ENCODE measurements at regions not wholly inside any gene's neighbourhood (a gene's known extent, or its start where the extent isn't known, plus 50 kb on each side); places are given as distances from the start of the nearest gene placed in this dataset.

DNA sequence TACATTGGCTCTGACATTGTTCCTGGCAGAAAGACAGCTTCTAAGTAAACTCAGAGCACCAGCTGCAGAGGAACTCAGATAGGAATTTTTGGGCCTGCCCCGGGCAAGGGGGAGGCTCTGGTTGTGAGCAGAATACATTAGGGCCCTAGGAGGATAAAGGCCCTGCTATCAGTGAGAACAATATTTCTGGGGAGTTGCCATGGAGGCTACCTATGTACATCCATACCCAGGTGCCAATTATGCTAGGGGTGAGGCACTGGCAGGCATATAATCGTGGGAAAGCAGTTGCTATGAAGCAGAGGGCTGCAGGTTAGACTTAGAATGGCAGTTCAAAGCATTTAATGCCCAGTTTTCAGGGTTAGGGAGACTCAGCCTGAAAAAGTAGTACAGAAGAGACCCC lies 273.5 kb upstream of the EDA2R start:
- H3K4me3 ChIP-seq (ENCODE audit: low read depth, low read length) = no peak overlapping the region
- TF ChIP-seq, protein P1, sequence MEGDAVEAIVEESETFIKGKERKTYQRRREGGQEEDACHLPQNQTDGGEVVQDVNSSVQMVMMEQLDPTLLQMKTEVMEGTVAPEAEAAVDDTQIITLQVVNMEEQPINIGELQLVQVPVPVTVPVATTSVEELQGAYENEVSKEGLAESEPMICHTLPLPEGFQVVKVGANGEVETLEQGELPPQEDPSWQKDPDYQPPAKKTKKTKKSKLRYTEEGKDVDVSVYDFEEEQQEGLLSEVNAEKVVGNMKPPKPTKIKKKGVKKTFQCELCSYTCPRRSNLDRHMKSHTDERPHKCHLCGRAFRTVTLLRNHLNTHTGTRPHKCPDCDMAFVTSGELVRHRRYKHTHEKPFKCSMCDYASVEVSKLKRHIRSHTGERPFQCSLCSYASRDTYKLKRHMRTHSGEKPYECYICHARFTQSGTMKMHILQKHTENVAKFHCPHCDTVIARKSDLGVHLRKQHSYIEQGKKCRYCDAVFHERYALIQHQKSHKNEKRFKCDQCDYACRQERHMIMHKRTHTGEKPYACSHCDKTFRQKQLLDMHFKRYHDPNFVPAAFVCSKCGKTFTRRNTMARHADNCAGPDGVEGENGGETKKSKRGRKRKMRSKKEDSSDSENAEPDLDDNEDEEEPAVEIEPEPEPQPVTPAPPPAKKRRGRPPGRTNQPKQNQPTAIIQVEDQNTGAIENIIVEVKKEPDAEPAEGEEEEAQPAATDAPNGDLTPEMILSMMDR (IDR thresholded peaks at IDR 0.05; ENCODE audit: borderline replicate concordance, insufficient read depth, low read depth, low read length) = no peak

GRCh38 chrX:66902081-66902480 lies 263.2 kb upstream of the EDA2R start:
- TF ChIP-seq, protein P1 (IDR thresholded peaks at IDR 0.05; ENCODE audit: borderline replicate concordance, insufficient read depth, low read depth, low read length) = no peak
- H3K4me3 ChIP-seq (ENCODE audit: low read depth, low read length) = no peak overlapping the region

GRCh38 chrX:66900886-66901285 lies 262.0 kb upstream of the EDA2R start:
- H3K4me3 ChIP-seq (ENCODE audit: low read depth, low read length) = no peak overlapping the region
- TF ChIP-seq, protein P1 (IDR thresholded peaks at IDR 0.05; ENCODE audit: borderline replicate concordance, insufficient read depth, low read depth, low read length) = no peak

DNA sequence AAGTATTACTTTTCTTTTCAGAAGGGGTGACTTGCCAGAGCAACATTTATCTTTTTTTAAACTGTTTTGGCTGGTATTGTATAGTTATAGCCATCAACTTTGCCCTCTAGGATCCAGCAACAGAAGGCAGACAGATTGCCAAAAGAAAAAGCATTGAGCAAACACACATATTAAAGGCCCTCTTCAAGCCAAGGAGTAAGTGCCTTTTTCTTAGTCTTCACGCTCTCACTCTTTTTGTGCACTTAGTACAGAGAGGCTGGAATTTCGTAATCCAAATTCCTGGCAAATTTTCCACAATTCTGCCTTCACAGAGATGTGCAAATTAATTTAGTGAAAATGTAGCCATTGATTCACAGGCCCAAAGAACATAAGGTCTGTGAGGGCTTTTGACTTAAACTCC lies 253.1 kb upstream of the EDA2R start:
- H3K4me3 ChIP-seq (ENCODE audit: low read depth, low read length) = no peak overlapping the region
- TF ChIP-seq, protein P1 (IDR thresholded peaks at IDR 0.05; ENCODE audit: borderline replicate concordance, insufficient read depth, low read depth, low read length) = no peak

- TF ChIP-seq, protein P1 (IDR thresholded peaks at IDR 0.05; ENCODE audit: borderline replicate concordance, insufficient read depth, low read depth, low read length) = no peak
- H3K4me3 ChIP-seq (ENCODE audit: low read depth, low read length) = no peak overlapping the region
Measured at GRCh38 chrX:66889418-66889817, 250.5 kb upstream of the EDA2R start.

DNA sequence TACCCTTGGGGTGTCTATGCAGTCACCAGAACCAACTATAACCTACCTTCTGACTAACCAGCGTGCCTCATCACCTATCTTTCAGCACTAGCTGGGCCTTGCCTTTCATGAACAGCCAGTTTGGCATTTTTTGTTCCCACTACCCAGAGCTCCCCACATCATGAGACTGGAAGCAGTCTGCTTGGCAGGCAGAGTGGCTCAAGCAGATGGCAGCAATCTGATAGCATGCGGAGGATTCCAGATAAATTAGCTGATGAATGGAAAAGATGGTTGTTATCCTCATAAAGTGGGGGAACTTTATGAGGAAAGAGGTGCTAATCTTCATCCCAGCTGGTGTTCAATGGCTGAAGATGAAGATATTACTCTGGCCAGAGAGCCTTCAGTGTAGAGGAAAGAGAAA lies 243.2 kb upstream of the EDA2R start:
- TF ChIP-seq, protein P1 (IDR thresholded peaks at IDR 0.05; ENCODE audit: borderline replicate concordance, insufficient read depth, low read depth, low read length) = no peak
- no peak overlapping the region for H3K4me3 ChIP-seq (ENCODE audit: low read depth, low read length)

- TF ChIP-seq, protein P1 (IDR thresholded peaks at IDR 0.05; ENCODE audit: borderline replicate concordance, insufficient read depth, low read depth, low read length) = no peak
- no peak overlapping the region for H3K4me3 ChIP-seq (ENCODE audit: low read depth, low read length)
Measured at GRCh38 chrX:66876776-66877175, 237.9 kb upstream of the EDA2R start.
